Panc1 (cell line): ENCODE measurements at regions not wholly inside any gene's neighbourhood (a gene's known extent, or its start where the extent isn't known, plus 50 kb on each side); places are given as distances from the start of the nearest gene placed in this dataset.
"Not testable (repeated sequence)": the region's sequence is repeated elsewhere in the genome, so short reads cannot be mapped to it uniquely, and the experiment has no call there.

Experiments
- ATAC-seq: fragments of 200-7000 bp; cut with Tn5 transposase; 2 replicates; pipeline ENCODE4 v1.9.1; 2020; ENCODE audit warnings: mild to moderate bottlenecking, moderate library complexity
- BruUV-seq: library from RNA; stranded (reverse); fragments of 400-500 nt; replicated peaks from 2 replicates; lab custom pipeline; 2021; lab: Mats Ljungman, UMichigan
- CTCF ChIA-PET: fragments of 300-600 bp; sonication (Branson Sonifier 250); formaldehyde crosslinking; loops from one replicate; lab custom pipeline; 2022; ENCODE audit warnings: antibody characterized with exemption; lab: Charles Lee
- POLR2A ChIA-PET: fragments of 300-600 bp; sonication (Branson Sonifier 250); formaldehyde crosslinking; loops from one replicate; lab custom pipeline; 2022; ENCODE audit warnings: antibody characterized with exemption; lab: Charles Lee
- DNase-seq: peaks from one replicate; pipeline ENCODE4 v3.0.0-alpha.2; 2010; ENCODE audit warnings: low read depth, low spot score
- H3K27ac ChIP-seq: 2 replicates; pipeline ENCODE4 v1.5.1; 2011; ENCODE audit warnings: mild to moderate bottlenecking, low read length, inconsistent platforms
- H3K27me3 ChIP-seq: fragments of 200-500 bp; sonication (Bioruptor generic); 2 replicates; pipeline ENCODE4 v1.6.0; 2014; ENCODE audit warnings: low read length, inconsistent platforms; ENCODE audit not compliant: control insufficient read depth, insufficient read depth
- H3K36me3 ChIP-seq: fragments of 200-500 bp; sonication (Bioruptor generic); 2 replicates; pipeline ENCODE4 v1.5.1; 2014; ENCODE audit warnings: inconsistent platforms, mild to moderate bottlenecking, low read length, moderate library complexity; ENCODE audit not compliant: control insufficient read depth, insufficient read depth
- H3K4me1 ChIP-seq: 2 replicates; pipeline ENCODE4 v1.5.1; 2011; ENCODE audit warnings: inconsistent platforms, mild to moderate bottlenecking, low read length, moderate library complexity; ENCODE audit not compliant: control insufficient read depth, insufficient read depth
- H3K4me3 ChIP-seq, 2 experiments: 2 replicates each; pipeline ENCODE4 v1.5.1; 2011 to 2012; ENCODE audit warnings: low read depth in 2 of 2, low read length in 2 of 2, mild to moderate bottlenecking in 2 of 2, inconsistent platforms in 1 of 2, moderate library complexity in 1 of 2
- H3K9me3 ChIP-seq: fragments of 200-500 bp; sonication (Bioruptor generic); 2 replicates; pipeline ENCODE4 v1.5.1; 2014; ENCODE audit warnings: low read depth, mild to moderate bottlenecking, inconsistent platforms, low read length, moderate library complexity; ENCODE audit not compliant: control insufficient read depth, insufficient read depth
- POLR2AphosphoS5 ChIP-seq: IDR thresholded peaks from 2 replicates; pipeline ENCODE4 v1.6.1; 2012; ENCODE audit warnings: mild to moderate bottlenecking, low read depth, low read length, moderate library complexity
- SIN3A ChIP-seq: IDR thresholded peaks from 2 replicates; pipeline ENCODE4 v1.6.1; 2012; ENCODE audit warnings: low read depth, mild to moderate bottlenecking, low read length, moderate library complexity, borderline replicate concordance; ENCODE audit not compliant: insufficient read depth
- TCF7L2 ChIP-seq: IDR thresholded peaks from 2 replicates; pipeline ENCODE4 v1.6.1; 2011; ENCODE audit warnings: mild to moderate bottlenecking, low read depth, low read length, inconsistent platforms
- in situ Hi-C: cut with HindIII; loops from 2 replicates; pipeline ENCODE4 v1.10.0; 2016; ENCODE audit warnings: low sequenced_read_pairs, low pct_unique_long_range_greater_than_20kb
- intact Hi-C: fragments of 100-400 bp; cut with micrococcal nuclease; formaldehyde crosslinking; loops from one replicate; pipeline ENCODE4 v1.10.0; 2022; ENCODE audit not compliant: unreplicated experiment
- TF ChIP-seq, protein P1 (sequence below): fragments of 450-650 bp; IDR thresholded peaks from 2 replicates; pipeline ENCODE4 v1.5.1; 2017; ENCODE audit warnings: mild to moderate bottlenecking
- TF ChIP-seq, protein P2 (sequence below), 2 experiments: IDR thresholded peaks; 2 replicates each; pipeline ENCODE4 v1.6.1; 2011 to 2012; ENCODE audit warnings: low read depth in 2 of 2, control low read depth in 1 of 2, low read length in 1 of 2, mild to moderate bottlenecking in 1 of 2, moderate library complexity in 1 of 2; ENCODE audit not compliant: insufficient read depth in 1 of 2

DNA sequence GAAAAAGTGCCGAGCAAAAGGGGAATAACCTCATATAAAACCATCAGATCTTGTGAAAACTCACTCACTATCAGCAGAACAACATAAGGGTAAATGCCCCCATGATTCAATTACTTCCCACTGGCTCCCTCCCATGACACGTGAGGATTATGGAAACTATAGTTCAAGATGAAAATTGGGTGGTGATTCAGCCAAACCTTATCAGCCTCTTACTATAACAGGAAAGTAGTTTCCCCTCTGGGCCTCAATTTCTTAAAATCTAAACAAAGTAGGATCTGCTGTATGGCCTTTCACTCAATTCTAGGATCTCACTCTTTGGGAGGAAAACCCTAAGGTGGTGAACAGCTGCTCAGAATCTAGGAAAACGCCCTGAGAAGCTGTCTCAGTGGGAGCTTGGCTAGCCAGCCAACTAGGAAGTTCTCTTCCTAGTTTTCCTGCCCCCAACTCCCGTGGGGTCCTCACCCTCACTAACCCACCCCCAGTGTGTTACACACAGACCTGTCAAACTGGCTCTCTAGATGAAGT is 1017.1 kb upstream of the HS3ST1 start:
- ChIA-PET CTCF (no interaction called here), POLR2A (no interaction called here)
- H3K4me1 ChIP-seq = no peaks in the 10 kb centered on the region
- H3K9me3 ChIP-seq = no peaks in the 10 kb centered on the region
- no peaks in the 10 kb centered on the region for H3K27me3 ChIP-seq
- H3K4me3 ChIP-seq = no peak overlapping the region
- DNase-seq (no peak), ATAC-seq (no peak)
- no peak overlapping the region for H3K27ac ChIP-seq
- in situ Hi-C loops (no loop called here), intact Hi-C loops (no loop called here)
- no peaks in the 10 kb centered on the region for H3K36me3 ChIP-seq
- BruUV-seq = no TSS peak
- no peak for TF ChIP-seq SIN3A
- TF ChIP-seq, protein P1, sequence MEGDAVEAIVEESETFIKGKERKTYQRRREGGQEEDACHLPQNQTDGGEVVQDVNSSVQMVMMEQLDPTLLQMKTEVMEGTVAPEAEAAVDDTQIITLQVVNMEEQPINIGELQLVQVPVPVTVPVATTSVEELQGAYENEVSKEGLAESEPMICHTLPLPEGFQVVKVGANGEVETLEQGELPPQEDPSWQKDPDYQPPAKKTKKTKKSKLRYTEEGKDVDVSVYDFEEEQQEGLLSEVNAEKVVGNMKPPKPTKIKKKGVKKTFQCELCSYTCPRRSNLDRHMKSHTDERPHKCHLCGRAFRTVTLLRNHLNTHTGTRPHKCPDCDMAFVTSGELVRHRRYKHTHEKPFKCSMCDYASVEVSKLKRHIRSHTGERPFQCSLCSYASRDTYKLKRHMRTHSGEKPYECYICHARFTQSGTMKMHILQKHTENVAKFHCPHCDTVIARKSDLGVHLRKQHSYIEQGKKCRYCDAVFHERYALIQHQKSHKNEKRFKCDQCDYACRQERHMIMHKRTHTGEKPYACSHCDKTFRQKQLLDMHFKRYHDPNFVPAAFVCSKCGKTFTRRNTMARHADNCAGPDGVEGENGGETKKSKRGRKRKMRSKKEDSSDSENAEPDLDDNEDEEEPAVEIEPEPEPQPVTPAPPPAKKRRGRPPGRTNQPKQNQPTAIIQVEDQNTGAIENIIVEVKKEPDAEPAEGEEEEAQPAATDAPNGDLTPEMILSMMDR = no peak
- TF ChIP-seq TCF7L2 = no peak
- TF ChIP-seq, protein P2, sequence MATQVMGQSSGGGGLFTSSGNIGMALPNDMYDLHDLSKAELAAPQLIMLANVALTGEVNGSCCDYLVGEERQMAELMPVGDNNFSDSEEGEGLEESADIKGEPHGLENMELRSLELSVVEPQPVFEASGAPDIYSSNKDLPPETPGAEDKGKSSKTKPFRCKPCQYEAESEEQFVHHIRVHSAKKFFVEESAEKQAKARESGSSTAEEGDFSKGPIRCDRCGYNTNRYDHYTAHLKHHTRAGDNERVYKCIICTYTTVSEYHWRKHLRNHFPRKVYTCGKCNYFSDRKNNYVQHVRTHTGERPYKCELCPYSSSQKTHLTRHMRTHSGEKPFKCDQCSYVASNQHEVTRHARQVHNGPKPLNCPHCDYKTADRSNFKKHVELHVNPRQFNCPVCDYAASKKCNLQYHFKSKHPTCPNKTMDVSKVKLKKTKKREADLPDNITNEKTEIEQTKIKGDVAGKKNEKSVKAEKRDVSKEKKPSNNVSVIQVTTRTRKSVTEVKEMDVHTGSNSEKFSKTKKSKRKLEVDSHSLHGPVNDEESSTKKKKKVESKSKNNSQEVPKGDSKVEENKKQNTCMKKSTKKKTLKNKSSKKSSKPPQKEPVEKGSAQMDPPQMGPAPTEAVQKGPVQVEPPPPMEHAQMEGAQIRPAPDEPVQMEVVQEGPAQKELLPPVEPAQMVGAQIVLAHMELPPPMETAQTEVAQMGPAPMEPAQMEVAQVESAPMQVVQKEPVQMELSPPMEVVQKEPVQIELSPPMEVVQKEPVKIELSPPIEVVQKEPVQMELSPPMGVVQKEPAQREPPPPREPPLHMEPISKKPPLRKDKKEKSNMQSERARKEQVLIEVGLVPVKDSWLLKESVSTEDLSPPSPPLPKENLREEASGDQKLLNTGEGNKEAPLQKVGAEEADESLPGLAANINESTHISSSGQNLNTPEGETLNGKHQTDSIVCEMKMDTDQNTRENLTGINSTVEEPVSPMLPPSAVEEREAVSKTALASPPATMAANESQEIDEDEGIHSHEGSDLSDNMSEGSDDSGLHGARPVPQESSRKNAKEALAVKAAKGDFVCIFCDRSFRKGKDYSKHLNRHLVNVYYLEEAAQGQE (IDR thresholded peaks at IDR 0.05; ENCODE audit: insufficient read depth in 1 of 2, low read depth in 2 of 2, low read length in 1 of 2) = no peak
- TF ChIP-seq POLR2AphosphoS5 = no peak

DNA sequence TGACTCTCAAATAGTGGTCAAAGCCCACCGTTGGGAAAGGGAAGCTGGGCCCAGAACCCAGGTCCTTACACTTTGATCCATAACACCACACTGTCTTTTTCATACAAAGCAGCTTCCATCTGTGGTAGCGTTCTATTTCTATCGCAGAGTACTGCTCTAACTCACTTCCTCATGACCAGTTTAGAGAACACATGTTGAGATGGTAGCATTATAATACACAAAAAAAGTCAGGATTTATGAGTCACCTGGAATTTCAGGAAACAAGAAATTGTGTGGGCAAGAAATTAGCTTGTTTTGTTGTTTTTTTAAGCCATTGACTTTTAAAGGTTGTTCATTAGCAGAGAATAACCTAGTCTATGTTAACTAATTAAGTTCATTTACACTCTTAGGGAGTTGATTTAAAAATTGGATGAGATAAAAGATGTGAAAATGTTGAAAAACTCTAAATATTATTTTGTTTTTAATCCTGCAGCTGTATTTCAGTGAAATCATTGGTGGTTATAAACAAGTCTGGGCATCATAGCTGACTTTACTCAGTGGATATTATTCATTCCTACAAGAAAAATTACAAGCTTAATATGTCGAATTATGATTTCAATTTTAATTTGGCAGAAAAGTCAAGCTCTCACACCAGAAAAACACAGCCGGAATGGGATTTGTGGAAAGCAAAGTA is 1011.1 kb upstream of the HS3ST1 start:
- no peak overlapping the region for H3K27ac ChIP-seq
- intact Hi-C loops = no loop called here
- no peak overlapping the region for H3K4me3 ChIP-seq
- no peaks in the 10 kb centered on the region for H3K36me3 ChIP-seq
- ATAC-seq (no peak), DNase-seq (no peak)
- POLR2A ChIA-PET = no interaction called here
- CTCF ChIA-PET = no interaction called here
- TF ChIP-seq TCF7L2 (no peak), POLR2AphosphoS5 (no peak), SIN3A (no peak)
- TF ChIP-seq, protein P2 (IDR thresholded peaks at IDR 0.05; ENCODE audit: insufficient read depth in 1 of 2, low read depth in 2 of 2, low read length in 1 of 2) = no peak
- TF ChIP-seq, protein P1 = no peak
- no peaks in the 10 kb centered on the region for H3K27me3 ChIP-seq
- in situ Hi-C loops = no loop called here
- no peaks in the 10 kb centered on the region for H3K4me1 ChIP-seq
- no peaks in the 10 kb centered on the region for H3K9me3 ChIP-seq
- BruUV-seq = no TSS peak

DNA sequence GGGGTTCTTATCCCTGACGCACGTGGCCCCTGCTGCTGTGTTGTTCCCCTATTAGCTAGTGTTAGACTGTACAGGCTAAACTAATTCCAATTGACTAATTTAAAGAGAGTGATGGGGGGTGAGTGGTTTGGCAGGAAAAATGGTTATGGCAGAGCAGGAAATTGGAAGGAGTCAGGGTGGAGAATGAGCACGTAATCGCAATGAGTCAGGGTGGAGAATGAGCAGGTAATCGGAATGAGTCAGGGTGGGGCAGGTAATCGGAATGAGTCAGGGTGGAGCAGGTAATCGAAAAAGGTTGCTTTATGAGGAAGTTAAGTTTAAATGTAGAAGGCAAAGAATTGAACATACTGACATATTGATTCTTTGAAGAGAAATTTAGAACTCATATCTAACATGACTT is 1002.6 kb upstream of the HS3ST1 start:
- in situ Hi-C loops, H3K4me3 ChIP-seq, CTCF ChIA-PET, H3K27ac ChIP-seq, H3K4me1 ChIP-seq, H3K27me3 ChIP-seq, intact Hi-C loops, H3K9me3 ChIP-seq, POLR2A ChIA-PET, BruUV-seq, DNase-seq, ATAC-seq, H3K36me3 ChIP-seq: not testable (repeated sequence)
